ENCODE measurements at regions not wholly inside any gene's neighbourhood (a gene's known extent, or its start where the extent isn't known, plus 50 kb on each side); places are given as distances from the start of the nearest gene placed in this dataset.

DNA sequence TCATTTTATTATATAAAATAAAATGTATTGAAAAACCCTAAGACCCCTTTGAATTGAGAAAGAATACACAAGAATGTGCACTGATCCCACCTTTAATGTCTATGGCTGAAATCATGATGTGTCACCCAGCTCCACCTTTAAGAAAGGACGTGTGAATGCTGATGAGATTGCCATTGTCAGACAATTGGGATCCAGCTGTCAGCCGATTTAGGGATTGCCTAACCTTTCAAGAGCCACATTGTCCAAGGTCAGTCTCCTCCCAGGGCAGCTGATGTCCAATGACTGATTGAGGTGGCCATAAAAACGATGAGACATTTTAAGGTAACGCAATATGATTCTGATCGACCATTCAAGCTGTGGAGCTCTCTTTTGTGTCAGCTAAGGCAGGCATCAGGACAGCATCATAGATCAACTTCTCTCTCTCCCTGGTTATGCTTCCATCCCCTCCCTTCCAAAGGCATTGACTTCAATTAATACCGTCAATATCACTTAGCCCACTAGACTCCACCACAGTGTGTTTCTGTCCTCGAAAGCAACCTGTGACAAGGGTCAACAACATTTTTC lies 1676.4 kb downstream of the PCDH7 start:
- DNase-seq = no peak

DNA sequence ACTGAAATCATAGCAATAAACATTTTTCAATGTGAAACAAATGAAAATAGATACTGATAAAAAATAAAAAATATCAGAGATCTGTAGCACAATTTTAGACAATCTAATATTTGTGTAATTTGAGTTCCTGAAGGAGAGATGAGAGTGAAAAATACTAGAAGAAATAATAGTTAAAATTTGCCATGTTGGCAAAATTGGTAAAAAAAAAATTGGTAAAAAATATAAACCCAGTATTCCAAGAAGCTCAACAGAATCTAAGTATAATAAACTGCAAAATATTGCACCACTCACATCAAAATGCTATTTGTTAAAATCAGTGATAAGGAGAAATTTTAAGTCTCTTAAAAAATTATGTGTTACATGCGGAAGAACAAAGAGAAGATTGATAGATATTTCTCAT lies 1680.7 kb downstream of the PCDH7 start:
- no peak for DNase-seq

DNA sequence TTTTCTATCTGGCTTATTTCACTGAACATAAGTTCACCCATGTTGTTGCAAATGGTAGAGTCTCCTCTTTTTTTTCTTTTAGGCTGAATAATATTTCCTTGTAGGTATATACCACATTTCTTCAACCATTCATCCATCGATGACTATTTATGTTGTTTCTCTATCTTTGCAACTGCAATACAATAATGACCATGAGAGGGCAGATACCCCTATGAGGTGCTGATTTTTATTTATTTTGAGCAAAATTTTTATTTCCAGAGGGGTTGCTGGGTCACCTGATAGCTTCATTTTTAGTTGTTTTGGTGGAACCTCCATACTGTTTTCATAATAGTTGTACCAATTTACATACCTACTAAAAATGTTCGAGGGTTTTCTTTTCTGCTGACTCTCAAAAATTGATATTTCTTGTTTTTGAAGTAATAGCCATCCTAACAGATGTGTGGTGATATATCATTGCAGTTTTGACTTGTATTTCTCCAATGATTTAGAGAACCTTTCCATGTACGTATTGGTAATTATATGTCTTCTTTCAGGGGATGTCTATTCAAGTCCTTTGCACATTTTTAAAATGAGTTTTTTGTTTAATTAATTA lies 1697.0 kb downstream of the PCDH7 start:
- DNase-seq = no peak

DNA sequence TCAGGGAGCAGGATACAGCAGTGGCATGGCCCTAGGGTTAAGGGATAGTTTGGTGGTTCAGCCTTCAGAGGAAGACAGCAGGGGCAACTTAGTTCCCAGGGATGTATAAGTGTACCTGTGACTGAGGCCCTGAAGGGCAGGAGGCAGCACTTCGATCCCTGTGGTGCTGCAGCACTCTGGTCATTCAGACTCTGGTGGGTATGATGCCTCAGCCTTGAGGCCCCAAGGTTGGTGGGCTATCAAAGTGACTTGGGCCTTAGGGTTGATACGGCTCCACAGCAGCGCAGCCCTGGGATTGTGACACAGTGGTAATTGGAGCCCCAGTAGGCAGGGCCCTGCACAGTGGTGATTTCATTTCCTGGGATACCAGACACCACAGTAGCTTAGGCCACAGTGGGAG lies 1703.1 kb downstream of the PCDH7 start:
- DNase-seq = no peak

DNA sequence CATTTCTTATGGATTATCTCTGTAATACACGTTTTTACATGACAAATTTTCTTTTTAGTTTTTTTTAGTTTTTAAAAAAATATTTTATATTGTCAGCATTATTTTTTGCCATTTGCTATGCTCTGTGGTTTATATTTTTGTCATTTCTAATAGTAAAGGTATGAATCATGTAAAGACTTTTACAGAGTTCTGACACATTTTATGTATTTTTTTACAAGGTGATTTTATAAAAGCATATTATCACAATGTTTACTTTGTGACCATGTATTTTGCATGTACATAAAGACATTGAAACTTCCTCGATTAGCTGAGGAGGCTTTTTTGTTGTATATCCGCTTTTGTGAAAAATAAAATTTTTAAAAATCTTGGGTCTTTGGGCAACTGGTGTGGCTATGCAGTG lies 1705.1 kb downstream of the PCDH7 start:
- DNase-seq = no peak

DNA sequence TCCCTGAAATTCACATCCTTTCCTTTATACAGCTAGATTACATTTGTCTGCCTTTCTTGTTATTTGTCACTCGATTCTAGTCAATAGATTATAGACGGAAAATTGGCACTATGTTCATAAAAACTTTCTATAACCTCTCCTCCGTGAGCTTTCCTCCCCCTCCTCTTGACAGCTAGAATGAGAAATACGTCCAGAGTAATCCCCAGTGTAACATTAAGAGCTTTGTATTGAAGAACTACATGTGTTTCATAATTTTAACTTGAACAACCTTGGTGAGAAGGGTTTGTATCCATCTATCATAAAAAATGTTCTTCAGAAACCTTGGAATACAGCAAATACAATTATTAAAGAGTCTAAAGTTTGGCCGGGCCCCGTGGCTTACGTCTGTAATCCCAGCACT lies 1707.4 kb downstream of the PCDH7 start:
- DNase-seq = no peak

DNA sequence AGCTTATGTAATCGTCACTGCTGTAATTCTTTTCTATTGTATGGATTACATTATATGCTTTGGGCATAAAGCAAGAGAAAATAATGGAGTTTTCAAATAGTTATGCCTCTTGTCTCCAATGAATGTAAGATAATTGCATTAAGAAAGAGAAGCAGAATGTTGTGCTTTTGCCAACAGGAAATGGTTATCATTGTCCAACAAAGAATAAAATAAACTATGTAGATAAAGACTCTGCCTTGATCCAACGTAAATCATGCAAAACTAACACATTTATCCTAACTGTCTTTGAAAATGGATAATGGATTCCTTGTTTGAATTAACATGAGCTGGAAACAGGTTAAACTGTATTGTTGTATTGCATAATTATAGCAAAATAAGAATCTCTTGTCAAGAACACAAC lies 1709.0 kb downstream of the PCDH7 start:
- DNase-seq = no peak

DNA sequence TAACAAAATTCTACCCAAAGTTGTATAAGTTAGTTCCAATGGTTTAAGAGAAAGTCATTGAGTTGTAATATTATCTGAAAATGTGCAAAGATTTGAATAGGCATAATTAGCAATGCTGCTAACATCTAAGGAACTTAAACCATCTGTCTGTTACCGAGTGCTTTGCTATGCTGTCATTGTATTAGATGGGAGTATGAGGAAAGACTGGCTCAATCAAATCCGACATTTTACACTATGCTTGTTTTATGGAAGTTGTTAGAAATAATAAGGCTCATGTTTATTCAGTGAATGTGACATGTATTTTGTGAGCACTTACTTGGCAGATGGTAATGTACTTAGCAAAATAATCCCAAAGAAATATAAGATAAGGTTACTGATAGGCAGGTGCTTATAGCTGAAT lies 1715.1 kb downstream of the PCDH7 start:
- DNase-seq = no peak

DNA sequence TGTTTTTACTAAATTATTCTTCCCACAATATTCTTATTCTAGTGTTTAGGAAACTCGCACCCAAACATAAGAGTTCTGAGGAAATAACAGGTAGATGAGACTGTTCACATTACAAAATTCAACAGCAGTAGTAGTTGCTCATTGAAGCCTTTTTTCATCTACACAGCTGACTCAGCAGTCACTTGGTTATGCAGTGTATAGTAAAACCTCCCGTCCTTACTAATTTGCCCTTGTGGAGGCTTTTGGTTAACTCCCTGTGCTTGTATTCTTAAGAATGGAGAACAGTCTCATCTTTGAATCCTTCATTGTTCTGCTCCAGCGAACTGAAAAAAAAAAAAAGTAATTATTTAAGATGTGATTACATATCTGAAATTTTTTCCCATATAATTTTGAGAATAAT lies 1716.6 kb downstream of the PCDH7 start:
- no peak for DNase-seq

DNA sequence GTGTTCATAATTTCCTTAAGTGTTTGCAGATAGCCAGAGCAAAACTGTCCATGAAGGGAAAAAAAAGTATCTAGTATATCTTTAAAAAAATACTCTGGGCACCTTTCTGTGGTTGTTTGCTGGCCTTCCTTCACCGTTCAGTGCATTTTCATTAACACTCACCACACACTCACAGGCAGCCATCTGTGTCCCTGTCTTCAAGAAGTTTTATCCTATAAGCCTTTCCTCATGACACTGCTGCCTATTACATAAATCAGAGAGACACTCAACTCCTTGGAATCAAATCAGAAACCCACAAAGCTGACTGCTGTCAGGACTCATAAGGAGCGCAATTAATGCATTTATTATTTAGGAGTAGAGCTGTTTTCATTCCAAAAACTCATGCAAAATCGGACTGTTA lies 1720.2 kb downstream of the PCDH7 start:
- no peak for DNase-seq

DNA sequence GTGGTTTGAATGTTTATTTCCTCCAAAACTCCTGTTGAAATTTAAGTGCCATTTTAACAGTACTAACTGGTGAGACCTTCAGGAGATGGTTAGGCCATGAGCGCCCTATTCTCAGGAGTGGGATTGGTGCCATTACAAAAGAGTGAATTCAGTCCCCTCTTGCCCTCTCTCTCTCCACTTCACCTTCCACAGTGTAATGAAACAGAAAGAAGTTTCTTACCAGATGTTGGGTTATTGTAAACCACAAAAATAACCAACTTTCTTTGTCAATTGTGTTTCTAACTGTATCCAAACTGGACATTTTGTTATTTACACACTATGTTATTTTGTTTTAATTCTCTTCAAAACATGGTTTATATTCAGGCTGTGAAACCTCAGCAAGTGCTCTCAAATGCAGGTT lies 1734.3 kb downstream of the PCDH7 start:
- DNase-seq = no peak

DNA sequence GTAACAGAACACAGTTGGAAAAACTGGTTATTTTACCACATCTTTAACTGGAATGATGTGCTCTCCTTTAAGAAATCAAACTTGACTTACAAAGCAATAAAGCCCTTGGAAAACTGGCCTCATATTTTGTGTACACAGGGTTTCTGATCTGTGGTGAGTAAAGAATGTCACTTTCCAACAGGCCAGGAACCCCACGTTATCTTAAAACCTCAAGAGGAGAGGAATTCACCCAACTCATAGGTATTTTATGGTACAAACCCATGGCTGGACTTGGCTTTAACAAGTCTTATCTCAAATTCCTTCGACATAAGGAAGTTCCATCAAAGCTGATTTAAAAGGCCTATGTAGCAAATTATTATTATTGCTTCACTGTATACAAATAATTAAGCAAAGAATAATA lies 1735.1 kb downstream of the PCDH7 start:
- no peak for DNase-seq

DNA sequence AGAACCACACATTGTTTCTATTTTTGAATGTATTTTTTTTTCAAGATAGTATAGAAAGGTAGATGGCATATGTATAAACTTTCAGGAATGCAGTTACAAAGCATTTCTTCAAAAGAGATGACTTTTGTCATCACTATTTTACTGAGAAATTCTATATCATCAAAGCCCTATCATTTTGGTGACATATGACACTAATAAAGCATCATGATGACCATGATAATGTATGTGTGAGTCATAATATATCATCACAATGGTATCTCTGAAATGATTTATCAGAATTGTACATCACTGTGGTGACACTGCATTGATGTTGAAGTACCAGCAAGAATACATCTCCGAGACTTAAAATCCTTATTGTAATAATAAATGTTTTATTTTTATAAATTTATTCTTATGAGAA lies 1740.8 kb downstream of the PCDH7 start:
- no peak for DNase-seq

DNA sequence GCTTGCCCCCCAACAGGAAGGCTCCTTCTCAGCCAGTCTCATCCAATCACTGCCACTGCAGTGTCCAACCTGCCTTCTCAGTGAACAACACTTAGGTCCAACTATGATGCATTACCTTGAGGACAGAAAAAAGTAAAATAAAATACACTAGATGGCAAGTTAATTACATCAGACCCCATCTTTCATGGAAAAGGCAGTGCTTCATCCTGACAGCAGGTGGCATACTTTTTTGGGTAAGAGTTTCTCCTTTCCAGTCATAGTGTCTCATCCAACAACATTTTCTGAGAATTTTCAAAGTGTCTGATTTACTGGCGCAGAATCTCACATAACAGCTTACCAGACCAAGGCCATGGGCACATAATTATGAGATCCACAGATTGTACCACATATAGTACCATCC lies 1742.8 kb downstream of the PCDH7 start:
- DNase-seq = no peak

DNA sequence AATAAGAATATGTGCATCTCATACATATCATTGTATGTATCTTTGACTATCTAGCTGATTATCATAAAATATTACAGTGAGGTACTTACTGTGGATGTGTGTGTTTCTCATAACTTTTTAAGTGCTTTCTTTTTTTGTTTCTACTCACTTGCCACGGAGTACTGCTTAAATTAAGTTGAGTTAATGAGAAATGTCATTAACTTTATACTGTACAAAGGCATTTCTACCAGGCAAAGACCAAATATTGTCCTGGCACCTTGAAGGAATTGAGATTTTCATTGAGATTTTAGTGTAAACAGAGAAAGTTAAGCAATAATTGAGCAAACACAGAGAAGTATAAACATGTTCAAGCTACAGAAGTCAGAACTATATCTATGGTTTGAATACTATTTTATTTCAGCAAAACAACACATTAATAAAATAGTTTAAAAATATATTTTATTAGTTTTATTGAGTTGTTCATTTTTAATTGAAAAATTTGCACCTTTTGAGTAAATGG lies 1750.0 kb downstream of the PCDH7 start:
- DNase-seq = no peak

DNA sequence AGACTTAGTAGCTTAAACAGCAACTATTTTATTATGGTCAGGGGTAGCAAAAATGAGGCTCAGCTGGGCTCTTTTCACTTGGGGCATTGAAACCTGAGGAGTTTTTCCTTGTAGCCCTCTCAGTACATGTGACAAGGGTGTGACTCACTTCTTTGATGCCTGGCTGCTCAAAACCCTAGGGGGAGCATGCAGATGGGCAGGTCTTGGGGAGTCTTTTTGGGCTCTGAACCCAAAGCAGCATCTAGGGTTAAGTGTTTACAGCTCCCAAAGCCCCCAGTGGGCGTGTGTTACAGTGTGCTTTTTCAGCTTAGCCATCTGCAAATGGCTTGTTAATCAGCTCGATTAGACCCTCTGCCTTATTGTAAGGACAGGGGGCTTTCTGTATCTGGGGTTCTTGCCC lies 1752.7 kb downstream of the PCDH7 start:
- DNase-seq = no peak

DNA sequence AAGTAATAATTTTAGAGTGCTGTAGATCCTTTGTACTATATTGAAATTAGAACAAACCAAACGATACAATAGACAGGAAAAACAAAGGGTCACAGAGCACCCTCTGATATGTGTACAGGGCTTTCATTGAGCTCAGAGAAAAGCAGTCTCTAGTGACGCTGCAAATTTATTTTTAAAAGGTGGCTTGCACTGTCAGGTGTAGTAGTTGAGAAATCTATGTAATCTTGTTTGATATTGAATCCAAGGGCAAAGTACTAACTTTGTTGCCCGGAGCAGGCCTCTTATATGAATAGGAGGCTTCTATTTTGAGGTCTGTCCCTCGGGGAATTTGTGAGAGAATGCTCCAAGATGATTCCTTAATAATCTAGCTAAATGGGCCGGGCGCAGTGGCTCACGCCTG lies 1755.5 kb downstream of the PCDH7 start:
- DNase-seq = no peak

DNA sequence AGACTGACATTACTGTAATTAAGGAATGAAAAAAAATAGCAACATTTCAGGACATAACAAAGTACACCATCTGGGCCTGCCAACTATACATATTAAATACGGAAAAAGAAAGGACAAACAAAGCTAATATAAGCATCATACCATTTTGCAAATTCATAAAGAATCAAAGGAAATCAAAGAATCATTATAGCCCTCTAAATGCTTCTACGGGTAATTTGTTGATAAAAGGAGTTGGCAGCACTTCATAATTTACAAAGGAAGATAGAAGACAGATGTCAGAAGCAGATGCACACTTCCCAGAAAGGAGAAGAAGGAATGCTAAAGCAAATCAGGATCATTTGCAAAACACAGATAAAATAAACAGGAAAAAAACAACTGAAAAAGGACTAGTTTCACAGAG lies 1757.3 kb downstream of the PCDH7 start:
- DNase-seq = no peak

DNA sequence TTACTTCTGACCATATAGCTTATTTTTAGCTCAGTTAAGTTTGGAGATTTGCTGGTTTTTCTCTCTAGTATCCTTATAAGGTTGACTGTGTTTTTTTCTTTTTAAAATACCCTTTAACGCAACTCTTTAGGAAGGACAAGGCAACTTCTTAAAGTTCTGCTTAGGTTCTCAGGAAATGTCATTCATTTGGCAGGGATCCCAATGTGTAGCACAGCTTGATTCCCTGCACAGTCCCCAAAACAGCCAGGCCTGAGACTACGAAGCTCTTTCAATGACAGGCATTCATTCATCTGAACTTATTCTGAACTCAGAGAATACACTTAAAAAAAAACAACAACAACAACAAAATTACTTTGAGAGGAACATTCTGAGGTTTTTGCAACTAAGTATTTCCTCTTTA lies 1765.8 kb downstream of the PCDH7 start:
- DNase-seq = no peak

DNA sequence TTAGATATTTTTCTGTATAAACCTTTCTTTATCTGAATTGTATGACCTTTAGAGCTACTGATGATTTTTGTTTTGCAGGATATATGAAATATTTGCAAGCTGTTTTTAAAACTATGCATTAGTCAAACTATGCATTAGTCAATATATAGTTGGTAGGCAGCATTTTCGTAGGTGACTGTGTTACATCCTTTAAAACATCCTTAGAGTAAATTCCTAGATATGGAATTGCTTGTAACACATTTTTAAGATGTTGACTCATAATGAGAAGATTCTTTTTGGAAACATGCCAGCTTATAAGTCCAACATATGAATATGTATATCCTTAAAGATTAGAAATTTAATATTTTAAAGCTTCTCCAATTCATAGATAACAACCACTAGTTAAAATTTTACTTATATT lies 1768.5 kb downstream of the PCDH7 start:
- DNase-seq = no peak

DNA sequence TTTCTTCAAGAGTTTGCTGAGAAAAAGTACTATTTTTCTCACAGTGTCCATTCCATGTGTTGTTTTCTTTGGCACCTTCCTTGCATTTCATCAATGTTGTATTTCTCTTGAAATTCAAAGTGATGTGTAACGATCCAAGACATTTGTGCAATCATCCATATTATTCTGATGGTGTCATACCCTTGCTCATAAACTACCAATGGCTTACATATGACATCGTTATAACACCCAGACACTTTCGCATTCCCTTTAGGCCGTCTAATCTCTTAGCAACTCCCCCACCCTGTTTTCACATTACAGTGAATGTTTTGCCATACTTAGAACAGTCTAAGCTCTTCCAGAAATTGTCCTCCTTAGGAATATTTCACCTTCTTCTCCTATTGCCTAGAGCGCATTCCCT lies 1779.0 kb downstream of the PCDH7 start:
- DNase-seq = no peak

DNA sequence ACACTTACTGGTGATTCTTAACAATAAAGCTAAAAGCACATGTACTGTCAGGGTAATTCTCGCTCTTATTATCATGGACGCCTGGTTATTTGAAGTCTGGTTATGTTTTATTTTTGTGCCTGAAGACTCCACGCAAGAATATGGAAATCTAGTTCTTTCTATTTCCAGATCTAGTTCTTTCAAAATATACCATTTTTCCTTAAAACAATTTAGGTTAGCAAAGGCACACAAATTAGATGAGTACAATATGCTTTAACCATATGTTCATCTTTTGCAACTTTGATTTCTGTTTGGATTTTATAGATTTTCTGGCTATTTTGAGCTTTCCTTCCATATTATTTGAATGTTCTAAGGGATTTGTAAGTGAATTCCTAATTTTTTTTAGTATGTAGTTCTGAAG lies 1783.1 kb downstream of the PCDH7 start:
- DNase-seq = no peak

DNA sequence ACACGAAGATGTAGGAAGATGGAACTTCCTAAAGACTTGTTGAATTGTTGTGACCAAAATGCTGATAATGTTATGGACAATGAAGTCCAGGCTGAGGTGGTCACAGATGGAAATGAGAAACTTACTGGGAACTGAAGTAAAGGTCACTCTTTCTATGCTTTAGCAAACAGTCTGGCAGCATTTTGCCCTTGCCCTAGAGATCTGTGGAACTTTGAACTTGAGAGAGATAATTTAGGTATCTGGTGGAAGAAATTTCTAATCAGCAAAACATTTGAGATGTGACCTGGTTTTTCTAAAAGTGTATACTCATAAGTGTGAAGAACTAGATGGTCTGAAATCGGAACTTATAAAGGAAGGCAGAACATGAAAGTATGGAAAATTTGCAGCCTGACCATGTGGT lies 1785.9 kb downstream of the PCDH7 start:
- no peak for DNase-seq

DNA sequence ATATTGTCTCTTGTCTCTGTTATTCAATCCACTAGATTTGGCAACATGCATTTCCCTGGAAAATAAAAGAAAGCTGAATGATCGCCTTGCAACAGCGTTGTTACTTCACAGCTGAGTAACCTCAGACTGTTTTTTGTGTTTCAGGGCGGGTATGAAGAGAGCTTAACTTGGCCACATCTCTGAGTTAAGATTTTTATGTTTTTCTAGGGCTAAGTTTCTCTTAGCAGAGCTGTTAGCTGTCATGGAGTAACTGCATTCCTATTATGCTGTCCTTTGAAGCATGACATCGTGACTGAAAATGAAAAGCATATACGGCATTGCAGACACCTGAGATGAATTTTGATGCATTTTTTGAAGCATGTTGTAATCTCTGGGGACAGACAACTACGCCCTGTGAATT lies 1798.9 kb downstream of the PCDH7 start:
- no peak for DNase-seq

DNA sequence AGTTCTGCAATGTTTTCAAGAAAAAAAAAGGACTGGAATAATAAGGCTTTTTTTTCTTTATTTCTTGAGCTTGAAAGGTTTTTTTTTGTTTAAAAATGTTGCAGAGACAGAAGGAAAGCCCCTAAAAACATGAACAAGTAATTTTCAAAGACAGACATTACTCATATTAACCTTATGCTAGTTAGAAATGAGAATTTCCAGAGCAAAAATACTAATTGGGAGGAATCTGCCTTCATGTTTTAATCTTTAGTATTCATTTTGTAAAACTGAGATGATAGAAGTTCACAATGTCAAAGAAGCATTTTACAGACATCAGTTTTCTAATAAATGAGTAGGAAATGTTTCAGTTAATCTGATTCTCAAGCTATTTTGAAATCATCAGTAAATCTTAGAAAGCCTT lies 1805.3 kb downstream of the PCDH7 start:
- DNase-seq = no peak

DNA sequence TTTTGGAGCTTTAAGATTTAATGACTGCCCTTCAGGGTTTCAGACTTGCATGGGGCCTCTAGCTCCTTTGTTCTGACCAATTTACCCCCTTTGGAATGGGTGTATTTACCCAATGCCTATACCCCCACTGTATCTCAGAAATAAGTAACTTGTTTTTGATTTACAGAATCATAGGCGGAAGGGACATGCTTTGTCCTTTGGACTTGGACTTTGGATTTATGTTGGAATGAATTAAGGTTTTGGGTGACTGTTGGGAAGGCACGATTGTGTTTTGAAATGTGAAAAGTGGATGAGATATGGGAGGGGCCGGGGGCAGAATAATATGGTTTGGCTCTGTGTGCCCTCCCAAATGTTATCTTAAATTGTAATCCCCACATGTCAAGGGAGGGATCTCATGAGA lies 1824.7 kb downstream of the PCDH7 start:
- no peak for DNase-seq
